ENCODE measurements at regions not wholly inside any gene's neighbourhood (a gene's known extent, or its start where the extent isn't known, plus 50 kb on each side); places are given as distances from the start of the nearest gene placed in this dataset.
"Not testable (repeated sequence)": the region's sequence is repeated elsewhere in the genome, so short reads cannot be mapped to it uniquely, and the experiment has no call there.

DNA sequence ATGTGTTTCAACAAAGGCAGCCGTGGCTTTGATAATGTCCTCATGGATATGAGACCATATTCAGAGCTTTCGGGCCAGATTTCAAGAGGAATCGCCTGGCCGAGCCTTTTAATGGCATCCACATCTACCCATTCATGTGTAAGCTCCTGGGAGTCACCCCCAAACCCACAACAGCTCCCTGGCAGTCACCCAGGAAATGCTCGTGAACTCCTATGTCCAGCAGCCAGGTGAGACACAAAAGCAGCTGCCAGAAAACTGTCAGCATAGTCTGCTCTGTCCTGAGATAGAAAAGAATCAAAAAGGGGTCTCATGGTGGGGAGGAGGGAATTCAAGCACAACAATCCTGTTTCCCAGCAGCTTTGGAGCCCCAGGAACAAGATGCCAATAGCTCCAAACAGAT lies 96.4 kb upstream of the DRD5 start:
- TF ChIP-seq, protein P1, sequence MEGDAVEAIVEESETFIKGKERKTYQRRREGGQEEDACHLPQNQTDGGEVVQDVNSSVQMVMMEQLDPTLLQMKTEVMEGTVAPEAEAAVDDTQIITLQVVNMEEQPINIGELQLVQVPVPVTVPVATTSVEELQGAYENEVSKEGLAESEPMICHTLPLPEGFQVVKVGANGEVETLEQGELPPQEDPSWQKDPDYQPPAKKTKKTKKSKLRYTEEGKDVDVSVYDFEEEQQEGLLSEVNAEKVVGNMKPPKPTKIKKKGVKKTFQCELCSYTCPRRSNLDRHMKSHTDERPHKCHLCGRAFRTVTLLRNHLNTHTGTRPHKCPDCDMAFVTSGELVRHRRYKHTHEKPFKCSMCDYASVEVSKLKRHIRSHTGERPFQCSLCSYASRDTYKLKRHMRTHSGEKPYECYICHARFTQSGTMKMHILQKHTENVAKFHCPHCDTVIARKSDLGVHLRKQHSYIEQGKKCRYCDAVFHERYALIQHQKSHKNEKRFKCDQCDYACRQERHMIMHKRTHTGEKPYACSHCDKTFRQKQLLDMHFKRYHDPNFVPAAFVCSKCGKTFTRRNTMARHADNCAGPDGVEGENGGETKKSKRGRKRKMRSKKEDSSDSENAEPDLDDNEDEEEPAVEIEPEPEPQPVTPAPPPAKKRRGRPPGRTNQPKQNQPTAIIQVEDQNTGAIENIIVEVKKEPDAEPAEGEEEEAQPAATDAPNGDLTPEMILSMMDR (conservative IDR thresholded peaks at IDR 0.05 in 1 of 2, IDR thresholded peaks at IDR 0.05 in 1 of 2; ENCODE audit: extremely low read depth in 1 of 2, insufficient read depth in 1 of 2, low read depth in 1 of 2, low read length in 2 of 2), result not testable (repeated sequence)
- not testable (repeated sequence) for TF ChIP-seq EZH2 (IDR thresholded peaks at IDR 0.05; ENCODE audit: borderline replicate concordance, low read length)
